HG03025 (cell line): ENCODE measurements at regions not wholly inside any gene's neighbourhood (a gene's known extent, or its start where the extent isn't known, plus 50 kb on each side); places are given as distances from the start of the nearest gene placed in this dataset.

ENCODE experiments used
- ATAC-seq: cut with Tn5 transposase; IDR thresholded peaks from one replicate; pipeline ENCODE4 v1.9.1; 2021; ENCODE audit warnings: mild to moderate bottlenecking, moderate library complexity; ENCODE audit not compliant: unreplicated experiment, low FRiP score

GRCh38 chr11:32161293-32161692 is 70.4 kb downstream of the RCN1 start:
- ATAC-seq, result no peak

DNA sequence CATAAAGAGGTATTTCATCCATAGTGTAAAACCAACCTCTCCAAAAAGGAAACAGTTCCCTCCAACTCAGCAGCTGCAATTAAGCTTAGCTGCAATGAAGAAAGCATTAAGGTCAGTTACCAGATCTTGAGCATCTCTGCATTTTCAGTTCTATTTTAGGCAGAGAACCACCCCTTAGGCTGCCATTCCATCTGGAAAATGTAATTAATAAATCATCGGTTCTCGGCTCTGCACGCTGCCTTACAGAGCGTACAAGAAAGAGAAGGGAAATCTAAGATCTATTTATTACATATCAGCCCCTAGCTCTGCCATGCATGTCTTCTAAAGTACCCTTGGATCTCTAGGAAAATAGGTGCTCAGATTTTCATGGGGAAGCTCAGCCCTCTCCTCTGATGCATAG is 71.5 kb downstream of the RCN1 start:
- no peak for ATAC-seq

GRCh38 chr11:32162906-32163305 is 72.0 kb downstream of the RCN1 start:
- ATAC-seq, result no peak

DNA sequence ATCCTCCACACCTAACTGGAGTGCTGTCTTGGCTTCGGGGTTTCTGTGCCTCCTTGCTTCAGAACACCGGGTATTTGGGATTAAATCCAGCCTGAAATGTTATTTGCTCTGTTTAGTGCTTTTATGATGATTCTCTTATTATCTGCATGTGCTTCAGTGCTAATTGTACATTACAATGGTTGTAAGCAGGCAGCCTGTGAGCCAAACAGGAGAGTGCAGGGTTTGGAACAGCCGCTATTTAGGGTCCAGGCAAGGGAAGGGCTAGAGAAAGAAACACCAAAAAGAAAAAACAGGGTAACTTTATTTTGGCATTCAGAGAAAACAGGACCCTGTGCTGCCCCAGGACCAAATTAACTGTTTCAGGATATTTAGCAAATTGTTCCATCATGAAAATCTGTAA is 72.7 kb downstream of the RCN1 start:
- no peak for ATAC-seq

DNA sequence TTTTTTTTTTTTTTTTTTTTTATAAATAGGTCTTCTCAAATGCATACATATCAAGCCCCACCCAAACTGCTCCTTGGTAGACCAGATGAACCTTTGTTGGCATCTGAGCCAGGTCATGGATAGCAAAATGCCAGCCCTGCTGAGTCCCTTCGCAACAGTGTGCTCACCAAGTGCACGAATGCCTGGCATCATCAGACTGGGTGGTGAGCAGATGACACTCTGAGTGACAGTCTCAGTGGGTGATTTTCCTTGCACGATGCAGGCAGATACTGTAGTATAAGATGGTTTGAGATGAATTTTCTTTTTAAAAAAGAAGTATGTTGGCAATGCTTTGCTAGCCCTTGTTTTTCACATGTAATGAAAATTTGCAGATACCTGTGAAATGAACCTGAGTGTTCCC is 74.0 kb downstream of the RCN1 start:
- no peak for ATAC-seq

GRCh38 chr11:32168924-32169323 is 78.0 kb downstream of the RCN1 start:
- no peak for ATAC-seq

DNA sequence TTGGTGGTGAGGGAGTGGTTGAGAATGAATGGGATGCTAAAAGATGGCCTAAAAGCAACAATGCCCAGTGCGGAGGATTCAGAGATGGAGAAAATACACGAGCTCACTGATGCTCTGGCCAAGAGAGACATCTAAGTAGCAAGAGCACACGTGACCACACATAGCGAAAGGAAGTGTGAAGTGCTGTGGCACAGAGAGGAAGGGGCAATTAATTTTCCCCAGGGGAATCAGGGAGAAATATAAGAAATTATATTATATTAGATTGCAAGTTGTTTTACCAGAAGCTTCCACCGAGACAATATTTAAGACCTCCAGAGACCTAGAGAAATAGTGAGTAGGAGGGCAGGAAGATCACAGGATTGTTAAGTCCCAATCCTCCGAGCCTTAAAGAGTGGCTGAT is 80.6 kb downstream of the RCN1 start:
- ATAC-seq, result no peak

- no peak for ATAC-seq
These were observed 81.4 kb downstream of the RCN1 start for GRCh38 chr11:32172041-32172847.

GRCh38 chr11:32172848-32173834 is 82.3 kb downstream of the RCN1 start:
- no peak for ATAC-seq

DNA sequence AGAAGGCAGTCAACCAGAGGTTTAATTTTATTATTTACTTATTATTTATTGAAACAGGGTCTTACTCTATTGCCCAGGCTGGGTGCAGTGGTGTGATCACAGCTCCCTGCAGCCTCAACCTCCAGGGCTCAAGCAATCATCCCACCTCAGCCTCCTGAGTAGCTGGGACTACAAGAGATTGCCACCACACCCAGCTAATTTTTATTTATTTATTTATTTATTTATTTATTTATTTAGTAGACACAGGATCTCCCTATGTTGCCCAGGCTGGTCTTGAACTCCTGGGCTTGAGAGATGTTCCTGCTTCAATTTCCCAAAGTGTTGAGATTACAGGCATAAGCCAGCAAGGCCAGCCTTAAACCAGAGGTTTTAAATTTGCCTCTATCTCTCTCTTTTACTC is 83.1 kb downstream of the RCN1 start:
- no peak for ATAC-seq

GRCh38 chr11:32176223-32176934 is 85.5 kb downstream of the RCN1 start:
- ATAC-seq, result peak; percentile 73

- no peak for ATAC-seq
These were observed 87.8 kb downstream of the RCN1 start for GRCh38 chr11:32178692-32179091.

- no peak for ATAC-seq
These were observed 92.6 kb downstream of the RCN1 start for GRCh38 chr11:32183512-32183911.

GRCh38 chr11:32184041-32184722 is 93.3 kb downstream of the RCN1 start:
- peak; percentile 9 for ATAC-seq

DNA sequence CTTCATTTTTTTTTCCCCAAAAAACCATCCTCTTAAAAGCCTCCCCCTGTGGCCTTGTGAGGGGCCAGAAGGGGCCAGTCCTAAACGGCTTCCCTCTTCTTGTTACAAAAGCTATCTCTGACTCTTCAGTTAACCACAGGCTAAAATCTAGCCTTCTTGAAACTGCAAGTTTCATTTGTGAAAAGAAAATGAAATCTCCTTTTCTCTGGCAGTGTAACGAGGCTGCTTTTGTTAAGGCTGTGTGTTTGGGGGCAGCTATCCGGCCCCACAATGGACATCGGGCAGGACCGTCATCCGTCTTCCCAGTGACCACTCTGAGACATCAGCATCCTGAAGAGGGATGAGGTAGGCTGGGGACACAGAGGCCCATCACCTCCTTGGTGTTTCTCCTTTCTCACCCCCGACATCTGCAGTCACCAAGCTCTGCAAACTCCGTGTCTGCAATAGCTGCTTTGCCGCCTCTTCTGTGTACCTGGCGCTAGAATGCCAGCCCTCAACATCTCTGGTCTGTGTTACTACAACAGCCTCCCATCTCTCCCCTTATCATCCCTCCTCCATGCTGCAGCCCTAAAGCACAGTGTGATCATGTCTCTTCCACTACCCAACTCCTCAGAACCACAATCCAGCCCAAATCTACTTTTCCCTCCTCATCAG is 94.0 kb downstream of the RCN1 start:
- peak; percentile 73 for ATAC-seq

- ATAC-seq, result peak; percentile 51
These were observed 95.2 kb downstream of the RCN1 start for GRCh38 chr11:32186118-32186517.

GRCh38 chr11:32187111-32187510 is 96.2 kb downstream of the RCN1 start:
- no peak for ATAC-seq

- ATAC-seq, result no peak
These were observed 97.9 kb downstream of the RCN1 start for GRCh38 chr11:32188785-32189184.

- ATAC-seq, result no peak
These were observed 105.3 kb downstream of the RCN1 start for GRCh38 chr11:32196137-32196536.

GRCh38 chr11:32198053-32198452 is 107.2 kb downstream of the RCN1 start:
- ATAC-seq, result no peak
